ENCODE measurements at regions not wholly inside any gene's neighbourhood (a gene's known extent, or its start where the extent isn't known, plus 50 kb on each side); places are given as distances from the start of the nearest gene placed in this dataset.
"Not testable (repeated sequence)": the region's sequence is repeated elsewhere in the genome, so short reads cannot be mapped to it uniquely, and the experiment has no call there.

DNA sequence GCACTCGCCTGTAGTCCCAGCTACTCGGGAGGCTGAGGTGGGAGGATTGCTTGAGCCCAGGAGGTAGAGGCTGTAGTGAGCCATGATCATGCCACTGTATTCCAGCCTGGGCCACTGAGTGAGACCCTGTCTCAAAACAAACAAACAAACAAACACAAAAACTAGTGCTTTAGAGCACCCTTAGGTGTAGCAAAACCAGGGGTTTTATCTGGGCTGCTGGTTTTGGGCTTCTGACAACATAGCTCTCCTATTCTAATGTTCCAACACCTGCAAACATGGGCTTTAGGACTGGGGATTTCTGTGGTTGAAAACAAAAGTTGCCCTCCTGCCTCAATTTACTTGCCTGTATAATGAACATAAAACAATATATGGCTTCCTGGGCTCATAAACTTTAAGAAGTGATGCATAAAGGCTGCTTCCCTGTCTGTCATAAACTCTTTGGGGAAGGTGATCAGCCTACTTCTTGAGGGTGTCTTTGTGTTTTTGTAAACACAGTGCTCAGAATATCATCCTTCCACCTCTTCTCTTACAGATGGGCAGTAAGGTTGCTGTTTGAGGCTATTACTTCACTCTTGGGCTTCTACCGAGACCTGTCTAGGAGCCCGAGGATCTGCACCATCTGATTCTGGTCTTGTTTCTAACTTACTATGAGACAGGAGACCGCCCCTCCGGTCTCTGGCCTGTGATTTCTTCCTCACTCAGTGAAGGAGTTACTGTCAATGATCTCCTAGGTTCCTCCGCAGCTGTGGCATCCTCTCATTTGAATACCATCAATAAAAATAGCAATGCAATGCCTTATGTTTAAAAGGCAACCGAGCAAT is 246.5 kb downstream of the MYCN start:
- DNase-seq (ENCODE audit: low spot score) = peak; percentile 37

DNA sequence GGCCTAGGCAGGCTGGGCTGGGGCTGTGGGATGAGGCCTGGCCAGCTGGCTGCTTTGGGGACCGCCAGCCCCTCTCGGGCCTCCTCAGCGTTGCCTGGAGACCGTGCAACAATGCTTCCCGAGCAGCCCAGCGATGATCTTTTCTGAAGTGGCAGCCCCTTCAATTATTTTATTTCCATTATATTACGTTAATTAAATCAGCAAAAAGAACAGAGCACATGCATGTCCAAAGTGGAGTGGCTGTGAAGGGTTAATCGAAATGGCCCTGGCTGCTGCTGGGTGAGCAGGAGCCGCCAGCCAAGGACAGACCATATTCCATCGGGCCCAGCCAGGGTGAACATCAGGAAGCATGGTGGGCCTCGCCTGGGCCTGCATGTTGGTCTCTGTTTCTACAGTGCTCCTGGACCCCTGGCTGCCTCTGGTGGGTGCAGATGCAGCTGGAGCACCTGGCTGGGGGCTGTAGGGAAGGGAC is 245.5 kb downstream of the MYCN start:
- DNase-seq (ENCODE audit: low spot score) = no peak

DNA sequence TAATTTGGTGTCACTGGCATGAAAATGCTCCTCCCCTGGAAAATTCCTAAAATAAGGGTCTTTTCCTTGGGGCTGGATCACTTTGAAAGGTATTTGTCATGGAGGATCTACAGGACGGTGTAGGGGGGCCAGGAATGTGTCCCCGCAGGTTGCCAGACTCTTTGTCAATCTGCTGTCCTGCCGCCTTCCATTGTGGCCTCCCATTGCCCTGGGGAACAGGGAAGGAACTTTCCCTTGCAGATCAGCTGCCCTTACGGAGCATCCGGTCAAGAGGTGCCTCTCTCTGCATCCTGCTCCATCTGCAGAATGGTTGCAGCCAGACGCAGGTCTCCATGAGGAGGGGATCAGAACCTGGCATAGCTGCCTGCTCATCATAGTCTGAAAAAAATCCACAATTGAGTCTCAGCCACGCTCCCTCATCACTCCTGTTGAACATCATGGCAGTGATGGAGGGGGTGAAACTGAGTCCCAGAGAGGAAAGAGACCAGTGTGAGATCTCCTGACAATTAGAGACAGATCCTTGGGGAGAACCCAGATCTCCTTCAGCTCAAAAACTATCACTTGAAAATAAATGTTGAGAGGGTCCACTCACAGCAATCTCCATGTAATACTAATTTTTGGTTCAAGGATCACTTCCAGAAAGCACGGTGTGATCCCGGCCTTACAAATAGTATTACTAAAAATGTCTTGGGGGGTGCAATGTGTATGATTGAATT is 244.8 kb downstream of the MYCN start:
- no peak for DNase-seq (ENCODE audit: low spot score)

DNA sequence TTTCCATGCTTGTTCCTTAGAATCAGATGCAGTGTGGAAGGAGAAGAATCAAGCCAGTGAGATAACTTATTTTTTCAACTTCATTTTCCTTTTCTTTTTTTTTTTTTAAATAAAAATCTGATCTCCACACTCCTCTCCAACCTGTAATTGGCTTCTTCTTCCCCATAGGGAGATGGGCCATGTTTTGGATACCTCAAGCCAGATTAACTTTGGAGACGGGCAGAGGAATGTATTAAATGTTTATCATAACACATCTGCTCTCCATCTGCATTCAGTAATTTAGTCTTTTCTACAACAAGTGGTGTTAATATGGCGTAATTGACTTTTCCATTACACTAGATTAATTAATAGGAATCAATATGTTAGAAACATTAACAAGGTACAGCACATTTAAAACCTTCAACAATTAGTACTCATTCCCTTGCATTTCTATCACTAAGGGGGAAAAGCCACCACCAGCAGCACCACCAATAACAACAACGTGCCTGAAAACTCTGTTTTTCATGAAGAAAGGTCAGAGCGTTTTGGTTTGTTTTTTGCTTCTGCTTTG is 244.1 kb downstream of the MYCN start:
- no peak for DNase-seq (ENCODE audit: low spot score)

DNA sequence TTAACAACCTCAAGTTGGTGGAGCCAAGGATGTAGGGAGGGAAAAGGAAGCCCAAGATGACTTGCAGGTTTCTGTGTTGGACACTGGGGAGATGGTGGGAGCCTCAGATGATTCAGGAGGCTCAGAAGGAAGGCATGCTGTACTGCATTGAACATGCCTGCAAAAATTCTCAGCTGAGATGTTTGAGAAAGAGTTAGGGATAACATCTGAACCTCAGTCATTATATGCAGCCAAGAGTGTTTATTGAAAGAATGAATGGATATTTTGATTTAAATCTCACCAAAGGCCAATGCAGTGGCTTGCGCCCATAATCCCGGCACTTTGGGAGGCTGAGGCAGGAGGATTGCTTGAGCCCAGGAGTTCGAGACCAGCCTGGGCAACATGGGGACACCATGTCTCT is 243.0 kb downstream of the MYCN start:
- no peak for DNase-seq (ENCODE audit: low spot score)

DNA sequence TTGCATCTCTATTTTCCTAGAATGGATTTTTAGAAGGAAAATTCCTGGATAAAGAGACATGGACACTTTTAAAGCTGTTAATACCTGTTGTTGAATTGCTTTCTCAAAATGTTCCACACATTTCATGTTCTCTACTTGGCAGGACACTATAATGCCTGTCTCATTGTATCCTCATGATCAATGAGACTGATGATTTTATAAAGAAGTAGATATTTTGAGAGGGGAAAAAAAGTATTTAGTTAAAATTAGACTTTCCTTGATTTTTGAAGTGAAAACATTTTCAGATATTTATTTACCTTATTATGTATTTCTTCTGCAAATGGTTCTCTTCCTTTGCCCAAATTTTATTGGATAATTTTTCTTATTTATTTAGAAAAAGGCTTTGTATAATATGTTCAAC is 242.5 kb downstream of the MYCN start:
- no peak for DNase-seq (ENCODE audit: low spot score)

DNA sequence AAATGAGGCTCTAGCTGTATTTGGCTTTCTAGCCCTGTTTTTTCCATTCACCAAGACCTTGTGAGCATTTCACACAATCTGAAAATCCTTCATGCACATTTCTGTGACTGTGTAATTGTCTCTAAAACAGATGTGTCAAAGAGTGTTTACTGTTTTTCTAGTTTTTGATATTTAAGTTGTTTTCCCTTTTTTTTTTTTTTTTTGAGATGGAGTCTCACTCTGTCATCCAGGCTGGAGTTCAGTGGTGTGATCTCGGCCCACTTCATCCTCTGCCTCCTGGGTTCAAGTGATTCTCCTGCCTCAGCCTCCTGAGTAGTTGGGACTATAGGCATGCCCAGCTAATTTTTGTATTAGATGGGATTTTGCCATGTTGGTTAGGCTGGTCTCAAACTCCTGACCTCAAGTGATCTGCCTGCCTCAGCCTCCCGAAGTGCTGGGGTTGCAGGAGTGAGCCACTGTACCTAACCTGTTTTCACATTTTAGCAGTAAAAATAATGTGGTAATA is 242.0 kb downstream of the MYCN start:
- not testable (repeated sequence) for DNase-seq (ENCODE audit: low spot score)

DNA sequence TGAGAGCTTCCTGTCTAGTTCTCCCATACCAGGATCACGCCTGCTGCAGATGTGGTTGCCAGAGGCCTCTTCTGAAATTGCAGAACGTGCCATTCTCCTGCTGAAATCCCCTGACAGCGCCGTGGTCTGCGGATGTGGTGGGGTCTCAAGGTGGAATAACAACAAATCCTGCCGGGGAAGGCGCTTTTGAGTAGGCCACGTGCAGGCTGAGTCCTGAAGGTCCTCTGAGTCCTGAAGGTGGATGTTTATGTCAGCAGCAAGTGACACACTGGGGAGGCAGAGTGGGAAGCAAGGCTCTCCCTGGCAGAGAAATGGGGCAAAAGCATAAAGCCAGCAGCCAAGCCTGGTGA is 241.4 kb downstream of the MYCN start:
- DNase-seq (ENCODE audit: low spot score) = no peak

DNA sequence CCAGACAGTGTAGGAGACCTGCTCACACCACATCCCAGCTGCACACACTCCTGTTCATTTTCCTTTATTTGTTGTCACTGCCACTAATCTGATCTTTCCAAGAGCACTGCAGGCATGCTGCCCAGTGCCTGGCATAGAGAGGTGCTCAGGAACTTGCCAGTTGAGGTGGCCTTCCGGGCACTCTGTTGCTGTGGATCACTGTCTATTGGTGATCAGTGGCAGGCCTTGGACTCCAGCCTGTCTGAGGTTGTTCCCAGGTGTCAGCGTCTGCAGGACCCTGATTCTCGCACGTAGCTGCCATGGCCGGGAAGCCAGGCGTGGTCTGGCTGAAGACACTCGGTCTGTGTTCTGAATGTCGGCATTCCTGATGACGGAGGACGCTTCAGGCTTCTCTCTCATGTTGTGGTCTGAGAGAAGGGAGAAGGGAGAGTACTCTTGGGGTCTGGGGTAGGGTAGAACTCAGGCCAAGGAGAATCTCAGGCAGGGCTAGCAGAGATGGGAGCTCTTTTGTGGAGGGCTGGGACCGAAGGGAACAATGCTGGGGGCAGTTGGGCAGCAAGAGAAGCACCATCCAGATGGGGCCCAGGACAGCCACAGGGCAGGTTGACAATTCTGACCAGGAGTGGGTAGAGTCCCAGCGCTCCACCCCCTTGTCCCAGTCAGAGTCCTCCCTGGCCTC is 240.9 kb downstream of the MYCN start:
- no peak for DNase-seq (ENCODE audit: low spot score)

DNA sequence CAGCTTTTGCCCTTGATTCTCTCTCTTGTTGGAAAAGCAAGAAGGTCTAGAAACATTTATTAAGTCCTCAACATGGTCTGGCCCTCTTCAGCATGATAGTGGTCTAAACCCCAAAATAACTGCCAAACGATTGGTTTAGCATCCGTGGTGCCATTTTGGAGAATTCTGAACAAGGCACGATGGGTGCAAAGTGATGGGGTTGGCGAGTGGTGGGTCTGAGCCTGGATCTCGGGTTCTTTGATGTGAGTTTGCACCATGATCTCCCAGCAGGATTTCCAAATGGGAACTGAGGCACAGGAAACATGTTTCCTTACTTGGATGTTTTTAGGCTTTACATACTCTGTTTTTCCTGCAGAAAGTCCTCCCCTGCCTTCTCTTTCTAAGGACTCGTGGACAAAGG is 240.3 kb downstream of the MYCN start:
- DNase-seq (ENCODE audit: low spot score) = no peak

DNA sequence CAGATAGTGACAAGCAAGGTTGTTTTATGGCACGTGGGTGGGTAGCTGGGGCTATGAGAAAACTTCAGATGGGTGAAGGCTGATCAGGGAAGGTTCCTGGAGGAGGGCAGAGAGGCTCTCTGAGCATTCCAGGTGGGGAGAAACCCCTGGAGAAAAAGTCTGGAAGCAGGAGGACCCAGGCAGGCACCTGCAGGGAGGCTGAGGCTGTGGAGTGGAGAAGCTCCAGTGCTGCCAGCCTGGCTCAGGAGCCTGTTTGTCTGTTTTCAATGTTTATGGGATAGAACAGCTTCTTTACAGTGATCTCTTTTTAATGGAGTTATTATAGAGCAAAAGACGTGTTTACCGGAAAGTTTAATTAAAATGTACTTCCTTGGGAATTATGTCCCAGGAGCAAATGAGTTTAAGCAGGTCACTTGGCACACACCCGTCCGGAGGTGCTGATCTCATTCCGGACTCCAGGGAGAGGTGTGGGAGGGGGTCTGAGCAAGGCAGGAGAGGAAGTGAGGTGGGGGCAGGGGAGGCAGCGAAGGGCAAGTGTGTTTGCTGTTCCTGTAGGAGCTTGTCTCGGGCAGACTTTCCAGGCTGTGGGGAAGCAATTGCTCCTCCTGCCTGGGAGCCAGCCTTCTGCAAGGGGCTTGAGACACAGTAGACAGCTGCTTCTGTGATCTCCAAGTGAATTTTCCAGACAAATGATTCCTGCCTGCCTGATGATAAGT is 239.5 kb downstream of the MYCN start:
- DNase-seq (ENCODE audit: low spot score) = no peak

DNA sequence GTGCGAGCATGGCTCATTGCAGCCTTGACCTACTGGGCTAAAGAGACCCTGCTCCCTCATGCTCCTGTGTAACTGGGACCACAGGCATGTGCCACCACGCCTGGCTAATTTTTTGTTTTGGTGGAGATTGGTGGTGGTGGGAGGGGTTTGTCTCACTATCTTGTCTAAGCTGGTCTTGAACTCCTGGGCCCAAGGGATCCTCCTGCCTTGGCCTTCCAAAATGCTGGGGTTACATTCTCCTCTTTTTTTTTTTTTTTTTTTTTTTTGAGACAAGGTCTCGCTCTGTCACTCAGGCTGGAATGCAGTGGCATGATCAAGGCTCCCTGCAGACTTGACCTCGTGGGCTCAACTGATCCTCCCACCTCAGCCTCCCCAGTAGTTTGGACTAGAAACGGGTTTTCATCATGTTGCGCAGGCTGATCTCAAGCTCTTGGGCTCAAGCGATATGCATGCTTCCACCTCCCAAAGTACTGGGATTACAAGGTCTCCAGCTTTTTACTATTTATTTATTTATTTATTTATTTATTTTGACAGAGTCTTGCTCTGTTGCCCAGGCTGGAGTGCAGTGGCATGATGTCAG is 238.3 kb downstream of the MYCN start:
- no peak for DNase-seq (ENCODE audit: low spot score)

DNA sequence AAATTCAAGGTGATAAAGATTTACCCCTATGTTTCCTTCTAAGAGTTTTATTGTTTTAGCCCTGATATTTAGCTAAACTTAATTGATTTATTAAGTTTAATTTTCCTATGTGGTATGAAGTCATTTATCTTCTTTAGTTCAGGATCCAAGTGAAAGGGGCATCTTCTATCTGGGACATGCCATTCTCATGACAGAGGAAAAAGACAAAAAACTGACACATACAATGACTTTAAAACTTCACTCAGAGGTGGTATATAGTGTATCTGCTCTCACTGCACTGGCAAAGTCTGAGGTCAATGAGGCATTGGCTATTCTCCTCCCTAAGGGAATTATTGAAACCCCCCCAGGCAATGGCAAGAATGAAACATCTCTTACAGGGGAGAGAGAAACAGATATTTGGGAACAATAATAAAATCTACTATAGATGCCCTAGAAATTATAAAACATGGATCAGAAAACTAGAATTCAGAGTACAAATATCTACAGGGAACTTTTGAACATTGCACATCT is 237.4 kb downstream of the MYCN start:
- no peak for DNase-seq (ENCODE audit: low spot score)

DNA sequence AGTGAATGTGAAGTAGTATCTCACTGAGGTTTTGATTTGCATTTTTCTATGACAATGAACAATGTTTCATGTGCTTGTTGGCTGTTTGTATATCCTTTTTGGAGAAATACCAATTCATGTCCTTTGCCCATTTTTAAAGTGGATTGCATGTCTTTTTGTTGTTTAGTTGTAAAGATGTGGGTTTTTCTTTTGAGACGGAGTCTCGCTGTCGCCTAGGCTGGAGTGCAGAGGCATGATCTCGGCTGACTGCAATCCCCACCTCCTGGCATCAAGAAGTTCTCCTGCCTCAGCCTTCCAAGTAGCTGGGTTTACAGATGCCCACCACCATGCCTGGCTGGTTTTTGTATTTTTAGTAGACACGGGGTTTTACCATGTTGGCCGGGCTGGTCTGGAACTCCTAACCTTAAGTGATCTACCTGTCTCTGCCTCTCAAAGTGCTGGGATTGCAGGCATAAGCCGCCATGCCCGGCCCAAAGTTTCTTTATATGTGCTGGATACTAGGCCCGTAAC is 236.7 kb downstream of the MYCN start:
- DNase-seq (ENCODE audit: low spot score) = no peak

DNA sequence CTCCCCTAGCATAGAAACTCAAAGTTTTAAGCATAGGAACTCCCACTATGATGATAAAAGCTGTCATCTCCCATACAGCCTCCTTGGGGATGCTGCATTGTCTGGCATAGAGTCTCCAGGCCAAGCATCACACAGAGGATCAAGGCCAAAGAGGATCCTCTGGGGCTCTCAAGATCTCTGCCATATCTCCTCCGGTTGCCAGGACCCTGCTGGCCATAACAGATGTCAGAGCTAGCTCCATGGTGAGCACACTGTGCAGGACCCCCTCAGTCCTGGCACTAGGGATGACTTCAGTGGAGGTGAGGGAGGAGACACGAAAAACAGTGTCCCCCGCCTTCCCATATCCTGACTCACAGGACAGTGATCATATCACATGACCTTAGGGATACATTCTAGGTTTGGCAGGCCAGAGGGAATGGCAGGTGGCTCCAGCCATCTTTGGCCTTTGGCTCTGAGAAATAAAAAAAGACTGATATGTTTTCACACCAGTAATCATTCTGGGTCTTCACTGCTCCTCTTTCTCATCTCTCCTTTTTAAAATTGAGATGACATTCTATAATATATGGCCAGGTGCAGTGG is 235.0 kb downstream of the MYCN start:
- DNase-seq (ENCODE audit: low spot score) = no peak

DNA sequence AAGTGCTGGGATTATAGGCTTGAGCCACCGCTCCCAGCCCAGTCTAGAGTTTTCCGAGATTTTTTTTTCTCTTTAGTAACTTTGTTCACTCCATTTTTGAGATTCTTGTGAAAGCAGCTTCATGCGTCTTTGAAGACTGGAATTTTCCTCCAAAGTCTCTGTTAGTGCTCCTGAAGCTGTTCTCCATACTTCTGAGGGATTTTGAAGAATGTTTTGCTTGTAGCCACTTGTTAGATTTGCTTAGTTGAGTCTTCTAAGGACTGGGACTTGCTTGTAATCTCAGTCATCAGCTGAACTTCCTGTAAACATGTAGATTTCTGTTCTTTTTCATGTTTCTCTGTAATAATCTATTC is 234.3 kb downstream of the MYCN start:
- no peak for DNase-seq (ENCODE audit: low spot score)

DNA sequence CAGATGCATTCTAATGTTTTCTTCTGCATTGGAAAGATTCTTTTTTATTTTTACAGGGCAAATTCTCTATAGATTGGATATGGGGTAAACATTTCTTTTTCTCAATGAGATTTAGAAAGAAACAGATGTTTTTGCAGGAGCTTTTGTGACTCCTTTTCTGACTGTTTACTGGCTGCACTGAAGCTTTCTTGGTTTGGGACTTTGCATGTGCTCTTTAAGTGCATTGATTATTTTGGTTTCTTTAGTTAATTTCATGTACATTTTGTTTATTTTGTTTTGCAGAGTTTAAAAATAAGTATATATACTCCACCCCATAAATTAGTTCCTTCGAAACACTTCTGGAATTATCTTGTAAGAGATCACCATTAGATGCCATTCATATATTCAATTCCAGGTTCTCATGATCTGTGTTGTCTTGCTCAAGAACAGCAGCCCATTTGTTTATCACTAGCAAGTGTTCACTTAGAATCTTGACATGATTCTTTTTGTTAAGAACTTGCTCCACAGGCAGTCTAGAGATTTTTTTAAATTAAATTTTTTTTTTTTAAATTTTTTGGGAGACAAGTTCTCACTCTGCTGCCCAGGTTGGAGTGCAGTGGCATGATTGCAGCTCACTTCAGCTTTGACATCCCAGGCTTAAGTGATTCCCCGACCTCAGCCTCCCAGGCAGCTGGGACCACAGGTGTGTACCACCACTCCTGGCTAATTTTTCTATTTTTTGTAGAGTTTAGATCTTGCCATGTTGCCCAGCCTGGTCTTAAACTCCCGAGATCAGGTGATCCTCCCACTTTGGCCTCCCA is 233.7 kb downstream of the MYCN start:
- no peak for DNase-seq (ENCODE audit: low spot score)

DNA sequence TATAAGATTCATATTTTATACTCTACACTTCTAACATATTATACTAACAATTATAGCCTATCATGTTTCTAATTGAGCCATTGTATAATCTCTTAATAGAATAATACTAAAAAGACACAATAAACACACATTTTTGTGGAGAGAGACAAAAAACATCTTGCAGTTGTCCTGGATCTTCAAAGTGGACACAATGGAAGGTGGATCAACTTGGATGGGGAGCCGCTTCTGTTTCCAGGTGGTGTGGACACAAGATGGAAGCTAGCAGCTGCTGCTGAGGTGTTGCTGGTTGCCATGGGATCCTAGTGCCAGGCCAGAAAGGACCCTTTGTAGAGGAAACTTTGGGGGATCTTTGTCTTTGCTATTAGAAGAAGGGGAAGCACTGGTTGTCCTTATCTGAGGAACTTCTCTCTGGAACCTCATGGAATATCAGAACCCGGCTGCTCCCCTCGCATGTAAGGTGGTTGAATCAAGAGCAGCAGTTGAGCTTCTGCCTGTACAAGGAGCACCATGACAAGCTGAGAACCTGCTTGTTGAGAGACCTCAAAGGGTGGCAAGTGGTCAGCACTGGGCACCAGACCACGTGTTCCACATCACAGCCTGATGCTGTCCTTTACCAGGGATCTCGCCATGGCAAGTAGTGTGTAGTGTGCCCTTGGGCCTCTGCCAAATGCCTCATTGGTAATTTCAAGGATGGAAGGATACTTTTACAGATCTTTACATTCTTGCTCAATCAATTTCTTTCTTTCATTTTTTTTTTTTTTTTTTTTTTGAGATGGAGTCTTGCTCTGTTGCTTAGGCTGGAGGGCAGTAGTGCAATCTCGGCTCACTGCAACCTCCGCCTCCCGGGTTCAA is 232.2 kb downstream of the MYCN start:
- DNase-seq (ENCODE audit: low spot score) = no peak

DNA sequence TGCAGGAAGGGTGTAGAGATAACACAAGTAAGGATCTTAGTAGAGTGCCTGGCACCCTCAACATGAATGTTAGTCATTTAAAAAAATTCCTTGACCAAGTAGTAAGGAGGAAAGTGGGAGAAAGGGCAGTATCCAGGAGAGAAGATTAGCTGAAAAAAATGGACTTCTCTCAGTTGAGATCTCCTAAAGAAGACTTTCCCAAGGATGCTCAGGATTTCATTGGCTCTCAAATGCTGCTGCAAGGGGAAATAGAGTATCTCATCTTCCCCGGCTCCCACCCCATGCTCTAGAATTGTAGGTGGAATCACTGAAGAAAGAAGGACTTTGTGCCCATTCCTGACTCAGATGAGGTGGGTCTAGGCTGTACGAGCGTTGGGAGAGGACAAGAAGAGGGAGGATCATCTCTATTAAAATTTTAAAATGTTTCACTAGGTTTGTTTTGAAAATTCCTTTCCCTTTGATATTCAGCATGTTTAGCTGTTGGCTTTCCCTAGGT is 231.1 kb downstream of the MYCN start:
- DNase-seq (ENCODE audit: low spot score) = no peak
